GM18951 (cell line): ENCODE measurements at regions not wholly inside any gene's neighbourhood (a gene's known extent, or its start where the extent isn't known, plus 50 kb on each side); places are given as distances from the start of the nearest gene placed in this dataset.

Experiments used
- POLR2A ChIP-seq: IDR thresholded peaks from 4 replicates; pipeline ENCODE4 v1.6.1; 2011; ENCODE audit warnings: mild to moderate bottlenecking; ENCODE audit not compliant: insufficient read length, insufficient read depth; ENCODE audit errors: extremely low read depth
- in situ Hi-C: fragments of 300-500 bp; cut with MboI; formaldehyde crosslinking; loops from one replicate; pipeline ENCODE4 v1.12.0; 2022; ENCODE audit warnings: low sequenced_read_pairs, mixed read lengths, inconsistent platforms; ENCODE audit not compliant: unreplicated experiment

DNA sequence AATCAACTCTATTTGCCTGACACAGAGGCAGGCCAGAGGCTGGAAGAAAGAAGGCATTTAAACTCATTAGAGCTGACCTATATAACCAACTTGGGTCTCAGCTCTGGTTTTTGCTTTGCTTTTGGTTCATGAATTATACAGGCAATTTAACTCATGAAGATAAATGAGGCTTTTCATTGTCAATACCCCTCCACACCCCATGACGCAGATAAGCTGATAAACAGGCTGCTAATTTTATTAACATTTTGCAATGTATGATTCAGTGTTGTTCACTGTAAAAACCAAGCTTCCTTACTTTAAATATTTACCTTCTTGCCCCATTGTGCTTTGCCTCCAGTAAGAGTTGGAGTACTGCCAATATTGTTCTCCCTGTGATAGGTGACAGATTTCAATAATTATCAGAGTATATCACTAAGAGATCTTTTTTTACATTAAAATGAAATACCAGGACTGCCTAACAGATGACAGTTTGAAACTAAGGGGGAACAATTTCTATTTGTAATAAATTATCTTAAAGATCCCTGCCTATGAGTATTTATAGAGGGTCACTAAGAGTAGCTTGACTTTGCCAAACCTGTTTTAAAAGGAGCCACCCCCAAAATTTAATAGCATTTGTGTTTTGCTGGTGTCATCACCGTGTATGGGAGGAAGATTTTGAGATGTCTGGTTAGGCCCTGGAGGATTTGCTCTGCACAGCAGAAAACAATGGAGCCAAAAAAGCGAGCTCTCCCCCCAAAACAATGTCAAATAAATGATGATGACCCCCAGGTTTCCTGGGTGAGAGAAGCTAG is 472.7 kb upstream of the NBEA start:
- in situ Hi-C loops = no loop called here

DNA sequence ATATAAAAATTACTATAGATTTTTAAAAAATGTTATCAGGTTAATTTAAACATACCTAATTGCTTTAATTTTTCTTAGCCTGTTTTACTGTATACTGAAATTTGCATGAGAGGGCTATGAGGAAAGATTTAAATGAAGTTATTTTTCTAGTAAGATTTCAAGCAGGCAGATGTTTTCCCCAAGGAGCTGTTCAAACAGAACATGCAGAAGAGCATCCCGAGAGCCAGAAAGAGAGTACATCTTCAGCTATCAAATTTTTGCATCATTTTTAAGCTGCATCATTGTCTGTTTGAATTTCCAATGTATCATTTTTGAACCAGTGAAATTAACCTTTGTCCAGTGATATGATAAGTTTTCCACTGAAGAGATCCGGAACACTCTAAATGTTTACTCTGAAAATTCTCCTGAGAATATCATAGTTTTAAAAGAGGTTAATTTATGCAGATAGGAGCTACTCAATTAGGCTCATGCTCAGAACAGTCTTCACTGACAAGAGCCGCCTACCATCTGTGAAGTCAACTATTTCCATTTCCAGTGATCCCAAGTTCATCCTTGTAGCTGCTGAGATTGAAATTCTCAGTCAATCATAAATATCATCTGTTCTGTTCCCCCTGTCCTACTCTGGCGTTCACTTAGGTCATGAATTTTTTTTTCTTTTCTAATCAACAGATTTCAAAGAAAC is 467.7 kb upstream of the NBEA start:
- no peak for TF ChIP-seq POLR2A
- in situ Hi-C loops = no loop called here

More for the DNA sequence above, 472.7 kb upstream of the NBEA start:
- no peak for TF ChIP-seq POLR2A

DNA sequence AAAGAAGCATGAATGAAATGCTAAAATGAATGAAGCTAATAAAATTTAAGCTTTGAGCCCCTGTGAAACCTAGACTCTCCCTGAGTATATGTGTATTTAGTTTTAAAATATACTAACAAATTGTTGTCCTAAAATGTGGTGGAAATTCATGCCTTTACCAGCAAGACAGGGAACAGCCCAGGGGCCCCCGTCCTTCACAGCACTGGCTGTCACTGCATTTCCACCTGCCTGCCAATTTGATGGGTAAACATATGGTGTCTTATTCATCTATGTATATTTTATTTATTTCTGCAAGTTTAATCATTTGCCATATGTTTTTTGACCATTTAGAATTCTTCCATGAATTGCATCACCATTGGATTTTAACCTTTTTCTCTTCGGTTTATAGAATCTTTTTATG is 463.7 kb upstream of the NBEA start:
- in situ Hi-C loops = no loop called here
- no peak for TF ChIP-seq POLR2A

DNA sequence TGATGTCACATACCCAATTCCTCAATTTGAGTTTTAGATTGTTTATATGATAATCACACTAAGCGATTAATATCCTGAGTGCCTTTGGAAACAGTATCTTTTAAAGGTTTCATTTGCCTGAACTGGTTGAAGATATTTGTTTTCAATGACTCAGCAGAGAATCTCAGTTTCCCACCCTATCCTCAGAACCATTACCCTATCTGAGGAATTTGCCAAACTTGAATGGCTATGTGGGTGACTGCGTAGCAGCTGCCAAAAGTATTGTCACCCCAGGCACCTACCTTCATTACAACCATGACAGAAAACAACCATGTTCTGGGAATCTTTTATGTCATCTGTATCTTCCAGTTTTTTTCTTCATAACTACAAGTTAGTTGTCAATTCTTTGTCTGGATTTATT is 440.1 kb upstream of the NBEA start:
- TF ChIP-seq POLR2A = no peak
- in situ Hi-C loops = no loop called here

DNA sequence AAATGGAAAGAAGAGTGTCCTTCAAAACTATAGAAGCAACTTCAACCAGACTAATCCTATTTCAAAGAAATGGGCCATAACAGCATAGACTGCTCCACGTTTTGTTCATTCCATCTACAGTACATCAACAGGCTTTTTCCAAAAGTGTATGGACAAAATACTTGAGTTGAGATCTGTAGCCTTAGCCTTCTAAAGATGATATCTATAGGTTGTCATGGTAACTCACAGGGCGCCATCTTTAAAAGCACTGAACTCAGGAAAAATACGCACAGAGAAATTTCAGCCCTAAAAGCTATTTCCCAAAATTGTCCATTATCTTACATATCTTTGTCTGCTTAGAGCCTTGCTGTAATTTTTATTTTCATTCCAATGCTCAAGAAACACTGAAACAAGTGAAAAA is 439.4 kb upstream of the NBEA start:
- in situ Hi-C loops = no loop called here
- TF ChIP-seq POLR2A = no peak

DNA sequence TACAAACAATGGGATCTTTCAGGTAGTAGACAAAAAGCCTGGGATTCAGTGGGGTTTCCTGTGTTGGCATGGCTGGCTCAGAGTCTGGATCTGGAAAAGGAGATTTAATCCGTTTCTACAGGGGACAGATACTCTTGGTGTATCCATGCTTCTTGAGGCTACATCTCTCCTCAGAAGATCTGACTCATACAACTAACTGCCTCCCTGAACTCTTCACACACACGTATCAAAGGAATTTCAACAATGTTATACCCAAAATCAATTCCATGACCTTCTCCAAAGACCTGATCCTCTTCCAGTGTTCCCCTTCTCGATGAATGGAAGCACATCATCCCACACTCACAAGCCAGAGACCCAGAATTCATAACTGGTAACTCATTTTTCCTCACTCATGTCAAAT is 435.3 kb upstream of the NBEA start:
- in situ Hi-C loops = no loop called here
- no peak for TF ChIP-seq POLR2A

DNA sequence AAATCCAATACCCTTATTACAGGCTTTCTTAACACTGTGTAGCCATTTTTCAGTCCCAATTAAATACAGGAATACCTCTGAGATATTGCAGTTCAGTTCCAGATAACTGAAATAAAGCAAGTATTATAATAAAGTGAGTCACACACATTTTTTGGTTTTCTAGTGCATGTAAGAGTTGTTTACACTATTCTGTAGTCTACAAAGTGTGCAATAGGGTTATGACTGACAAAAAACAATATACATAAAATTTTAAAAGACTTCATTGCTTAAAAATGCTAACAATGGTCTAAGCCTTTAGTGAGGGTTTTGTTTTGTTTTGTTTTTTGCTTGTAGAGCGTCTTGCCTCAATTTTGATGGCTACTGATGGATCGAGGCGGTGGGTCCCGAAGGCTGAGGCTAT is 434.4 kb upstream of the NBEA start:
- in situ Hi-C loops = no loop called here
- TF ChIP-seq POLR2A = no peak

DNA sequence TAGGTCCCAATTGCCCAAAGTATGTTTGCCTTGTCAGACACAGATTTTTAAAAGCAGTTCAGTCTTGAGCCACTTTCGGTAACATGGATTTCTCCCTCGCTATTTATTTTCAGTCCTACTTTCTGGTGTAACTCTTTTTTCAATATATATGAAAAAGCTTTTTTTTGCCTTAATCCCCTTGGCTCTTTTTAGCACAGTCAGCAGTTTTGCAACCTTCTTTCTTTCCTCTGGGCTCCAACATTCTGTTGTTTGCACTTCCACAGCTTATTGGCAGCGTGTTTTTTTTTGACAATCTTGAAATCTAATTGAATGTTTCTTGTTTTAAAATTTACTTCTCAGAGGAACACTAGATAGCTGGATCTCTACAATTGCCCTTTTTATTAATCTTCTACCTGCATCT is 429.3 kb upstream of the NBEA start:
- in situ Hi-C loops = no loop called here
- no peak for TF ChIP-seq POLR2A

DNA sequence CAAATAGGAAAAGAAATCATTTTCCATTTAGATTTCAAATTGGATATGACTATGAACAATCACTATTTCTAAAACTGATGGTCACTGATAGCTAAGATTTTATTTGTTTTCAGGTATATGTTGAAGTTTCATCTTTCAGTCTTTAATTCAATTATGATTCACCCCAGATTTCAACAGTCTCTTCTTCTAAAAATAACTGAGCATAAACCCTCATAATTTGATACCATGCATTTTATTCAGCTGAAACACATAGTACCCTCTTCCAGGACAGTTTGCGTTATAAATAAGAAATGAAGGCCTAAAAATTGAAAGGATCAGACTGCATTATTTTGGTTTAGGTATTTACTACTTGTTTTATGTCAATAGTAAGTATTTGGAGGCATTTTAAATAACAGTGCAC is 428.5 kb upstream of the NBEA start:
- no peak for TF ChIP-seq POLR2A
- in situ Hi-C loops = no loop called here

DNA sequence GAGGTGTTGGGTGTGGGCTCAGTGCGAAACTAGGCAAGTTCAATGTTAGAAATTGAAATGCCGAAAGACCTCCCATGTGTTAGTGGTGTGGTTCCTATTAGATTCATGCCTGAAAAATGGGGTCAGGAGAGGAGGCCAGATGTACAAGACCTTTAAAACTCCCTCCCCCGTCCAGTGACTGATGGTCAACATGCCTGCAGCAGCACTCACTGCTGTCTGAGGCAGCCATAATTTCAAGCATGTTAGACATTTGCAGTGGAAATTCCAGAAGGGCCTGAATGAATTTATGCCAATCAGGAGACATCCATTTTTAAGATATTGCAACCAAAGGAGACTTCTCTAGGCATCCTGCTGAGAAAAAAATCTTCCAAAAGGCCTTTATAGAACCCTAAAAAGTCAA is 426.9 kb upstream of the NBEA start:
- TF ChIP-seq POLR2A = no peak
- in situ Hi-C loops = no loop called here

DNA sequence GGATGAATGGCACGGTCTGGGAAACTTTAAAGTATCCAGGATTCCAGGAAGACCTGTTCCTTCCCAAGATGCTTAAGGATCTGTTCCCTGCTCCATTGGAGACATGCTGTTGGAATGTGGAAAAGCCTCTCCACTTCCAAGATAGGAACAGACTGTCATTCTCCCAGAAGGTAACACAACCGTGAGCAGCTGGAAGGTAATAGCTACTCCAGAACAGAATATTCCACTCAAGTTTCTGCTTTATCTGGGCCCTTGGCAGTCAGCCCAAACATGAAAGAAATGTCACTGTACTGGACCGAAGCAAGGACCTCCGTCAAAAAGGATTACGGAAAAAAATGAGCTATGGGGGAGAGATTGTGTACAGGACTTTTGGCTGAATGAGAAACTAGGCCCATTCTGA is 420.9 kb upstream of the NBEA start:
- no peak for TF ChIP-seq POLR2A
- in situ Hi-C loops = no loop called here

DNA sequence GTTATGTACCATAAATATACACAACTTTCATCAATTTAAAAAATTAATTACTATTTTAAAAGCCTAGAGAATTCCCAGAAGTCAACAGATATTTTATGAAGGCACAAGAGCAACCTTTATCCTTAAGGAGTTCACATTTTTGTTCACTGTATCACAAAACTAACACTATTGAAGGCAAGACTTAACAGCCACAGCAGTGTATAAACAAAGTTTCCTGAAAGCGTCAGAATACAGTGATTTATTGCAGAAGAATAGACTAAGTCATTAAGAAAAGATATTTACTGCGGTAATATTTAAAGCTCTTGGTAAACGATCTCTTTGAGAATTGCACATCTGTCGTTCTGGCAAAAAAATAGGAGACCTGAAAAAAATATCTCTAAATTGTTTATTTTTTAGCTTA is 419.3 kb upstream of the NBEA start:
- in situ Hi-C loops = no loop called here

DNA sequence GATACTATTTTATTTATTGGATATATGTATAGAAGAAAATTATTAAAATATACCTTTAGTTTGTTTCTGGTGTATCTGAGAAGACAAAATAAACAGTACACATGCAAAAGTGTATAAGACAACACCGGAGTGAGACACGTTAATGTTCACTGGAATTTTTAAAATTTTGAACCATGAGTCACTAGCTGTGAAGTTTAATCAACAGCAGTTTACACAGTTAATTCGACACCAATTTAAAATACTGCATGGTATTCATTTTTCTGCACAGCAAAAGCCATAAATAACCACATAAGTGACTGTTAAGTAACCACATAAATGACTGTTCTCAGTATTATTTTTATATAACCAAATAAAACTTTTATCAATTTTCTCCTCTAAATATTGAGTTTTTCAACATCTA is 418.7 kb upstream of the NBEA start:
- in situ Hi-C loops = no loop called here
- TF ChIP-seq POLR2A = no peak

More for the DNA sequence above, 419.3 kb upstream of the NBEA start:
- TF ChIP-seq POLR2A = no peak

DNA sequence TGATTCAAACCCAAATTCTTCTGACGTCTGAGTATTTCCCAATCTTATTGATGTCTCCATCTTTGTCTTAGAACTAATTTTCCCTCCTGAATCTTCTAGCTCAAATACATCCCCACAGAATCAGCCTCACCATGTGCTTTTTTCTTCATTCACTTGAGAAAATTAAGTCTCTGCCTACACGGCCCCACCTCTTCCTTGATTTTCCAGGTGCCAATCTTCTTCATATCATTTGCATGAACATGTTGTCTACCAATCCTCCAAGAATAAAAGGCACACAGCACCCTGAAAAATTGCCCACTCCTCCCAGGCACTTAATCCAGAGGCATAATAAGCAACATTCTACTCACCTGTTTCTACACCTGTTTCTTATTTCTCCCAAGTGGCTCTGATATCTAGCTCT is 408.1 kb upstream of the NBEA start:
- in situ Hi-C loops = no loop called here
- TF ChIP-seq POLR2A = no peak
